Prostate gland (tissue), 2 donors: ENCODE measurements at regions not wholly inside any gene's neighbourhood (a gene's known extent, or its start where the extent isn't known, plus 50 kb on each side); places are given as distances from the start of the nearest gene placed in this dataset.

Experiments
- CTCF ChIP-seq, 4 experiments: fragments of 200-600 bp in 2 of 4; fragments of 450-650 bp in 2 of 4; sonication (generic) in 2 of 4; IDR thresholded peaks; 1 replicate in 3 of 4; 2 replicates in 1 of 4; pipeline ENCODE4 v1.5.1; 2016 to 2019; ENCODE audit warnings: antibody characterized with exemption in 4 of 4, mild to moderate bottlenecking in 2 of 4, moderate library complexity in 2 of 4
- POLR2AphosphoS5 ChIP-seq: sonication (generic); formaldehyde crosslinking; IDR thresholded peaks from one replicate; pipeline ENCODE4 v1.6.1; 2017; ENCODE audit warnings: antibody characterized with exemption

GRCh38 chr15:88334436-88334835, 77.9 kb upstream of the NTRK3 start:
- TF ChIP-seq POLR2AphosphoS5 (no peak), CTCF (IDR thresholded peaks at IDR 0.05) (no peak)
